T-cell (primary cell): ENCODE measurements at regions not wholly inside any gene's neighbourhood (a gene's known extent, or its start where the extent isn't known, plus 50 kb on each side); places are given as distances from the start of the nearest gene placed in this dataset.
"Not testable (repeated sequence)": the region's sequence is repeated elsewhere in the genome, so short reads cannot be mapped to it uniquely, and the experiment has no call there.

Experiments used
- ATAC-seq, 4 experiments: fragments of 200-7000 bp in 3 of 4; fragments of 150-1000 bp in 1 of 4; cut with Tn5 transposase; replicated peaks in 1 of 4; 1 replicate in 3 of 4; 2 replicates in 1 of 4; pipeline ENCODE4 v1.10.0; 2021; ENCODE audit warnings: moderate library complexity in 3 of 4, mild to moderate bottlenecking in 2 of 4, moderate number of reproducible peaks in 1 of 4
- CTCF ChIA-PET, 2 donors: fragments of 300-600 bp; sonication (Branson Sonifier 250); formaldehyde crosslinking; loops; one replicate each; lab custom pipeline; 2022; ENCODE audit warnings: antibody characterized with exemption in 2 of 2; lab: Charles Lee
- POLR2A ChIA-PET, 2 donors: fragments of 300-600 bp; sonication (Branson Sonifier 250); formaldehyde crosslinking; loops; one replicate each; lab custom pipeline; 2022; ENCODE audit warnings: antibody characterized with exemption in 2 of 2; lab: Charles Lee
- DNase-seq, 35 experiments: peaks; one replicate each; pipeline versions ENCODE4 v3.0.0 to v3.0.0-alpha.2; 2013 to 2023
- H3K27ac ChIP-seq: one replicate; pipeline ENCODE4 v1.5.1; 2013; ENCODE audit warnings: low read length
- H3K27me3 ChIP-seq, 2 experiments: replicated peaks in 1 of 2; 1 replicate in 1 of 2; 2 replicates in 1 of 2; pipeline versions ENCODE4 v1.6.1 to v1.7.0; 2013; ENCODE audit warnings: low read length in 1 of 2, mixed read lengths in 1 of 2; ENCODE audit not compliant: control insufficient read depth in 2 of 2, insufficient read depth in 2 of 2; ENCODE audit errors: extremely low read depth in 1 of 2
- H3K36me3 ChIP-seq, 2 donors: 1 replicate in 1 of 2; 2 replicates in 1 of 2; pipeline versions ENCODE4 v1.6.1 to v1.7.0; 2013; ENCODE audit warnings: low read length in 1 of 2; ENCODE audit not compliant: control insufficient read depth in 2 of 2, insufficient read depth in 1 of 2; ENCODE audit errors: extremely low read depth in 1 of 2
- H3K4me1 ChIP-seq, 2 experiments: 1 replicate in 1 of 2; 2 replicates in 1 of 2; pipeline versions ENCODE4 v1.6.1 to v1.7.0; 2013; ENCODE audit warnings: low read length in 2 of 2, mixed read lengths in 1 of 2; ENCODE audit not compliant: insufficient read depth in 2 of 2, control insufficient read depth in 1 of 2; ENCODE audit errors: extremely low read depth in 1 of 2
- H3K4me3 ChIP-seq, 2 donors: 1 replicate in 1 of 2; 2 replicates in 1 of 2; pipeline versions ENCODE4 v1.5.1 to v1.7.0; 2013; ENCODE audit warnings: mild to moderate bottlenecking in 2 of 2, low read length in 1 of 2, moderate library complexity in 1 of 2; ENCODE audit not compliant: control insufficient read depth in 1 of 2; ENCODE audit errors: extremely low read depth in 1 of 2
- H3K9me3 ChIP-seq: 2 replicates; pipeline ENCODE4 v1.7.0; 2013
- H3K27ac Mint-ChIP-seq, 2 donors: one replicate each; pipeline ENCODE4 v1.8.0; 2020 to 2021; ENCODE audit warnings: mild to moderate bottlenecking in 2 of 2, mixed read lengths in 2 of 2
- H3K27me3 Mint-ChIP-seq, 2 donors: one replicate each; pipeline ENCODE4 v1.8.0; 2021 to 2022; ENCODE audit warnings: mixed read lengths in 2 of 2
- H3K36me3 Mint-ChIP-seq: one replicate; pipeline ENCODE4 v1.8.0; 2021; ENCODE audit warnings: mixed read lengths
- H3K4me1 Mint-ChIP-seq, 3 donors: one replicate each; pipeline ENCODE4 v1.8.0; 2020 to 2022; ENCODE audit warnings: mixed read lengths in 3 of 3, mild to moderate bottlenecking in 1 of 3
- H3K4me3 Mint-ChIP-seq, 3 donors: one replicate each; pipeline ENCODE4 v1.8.0; 2020 to 2022; ENCODE audit warnings: mild to moderate bottlenecking in 3 of 3, mixed read lengths in 3 of 3, moderate library complexity in 3 of 3
- H3K9me3 Mint-ChIP-seq, 3 donors: one replicate each; pipeline ENCODE4 v1.8.0; 2020 to 2022; ENCODE audit warnings: mixed read lengths in 3 of 3
- WGBS: methylation state at CpG from one replicate; pipeline ENCODE4 v1.1.5; 2013; ENCODE audit warnings: missing lambda C conversion rate; ENCODE audit not compliant: insufficient coverage; 5-methylcytosine and 5-hydroxymethylcytosine counted together

GRCh38 chr17:70290770-70291169 lies 121.4 kb downstream of the KCNJ2 start:
- Histone ChIP-seq H3K9me3 (no peaks in the 10 kb centered on the region), H3K4me1 (no peaks in the 10 kb centered on the region), H3K4me3 (no peak overlapping the region), H3K27me3 (no peaks in the 10 kb centered on the region), H3K36me3 (no peaks in the 10 kb centered on the region), H3K27ac (no peak overlapping the region)
- no peak overlapping the region for H3K4me3 Mint-ChIP-seq
- H3K27me3 Mint-ChIP-seq, result no peaks in the 10 kb centered on the region
- H3K9me3 Mint-ChIP-seq, result peaks cover 0 to 11% (median under 1%) of the 10 kb centered on the region in 3 donors
- ATAC-seq (no peak), DNase-seq (no peak)
- CTCF ChIA-PET, result no interaction called here
- WGBS, result 75% methylated on average over 2 of the region's 2 CpGs
- no peak overlapping the region for H3K27ac Mint-ChIP-seq
- POLR2A ChIA-PET, result no interaction called here
- no peaks in the 10 kb centered on the region for H3K36me3 Mint-ChIP-seq
- H3K4me1 Mint-ChIP-seq, result no peaks in the 10 kb centered on the region

GRCh38 chr17:70292366-70292765 lies 123.0 kb downstream of the KCNJ2 start:
- Mint-ChIP-seq H3K27ac (no peak overlapping the region), H3K27me3 (no peaks in the 10 kb centered on the region), H3K9me3 (peaks cover 4 to 18% (median 4%) of the 10 kb centered on the region in 3 donors), H3K4me1 (no peaks in the 10 kb centered on the region), H3K4me3 (no peak overlapping the region), H3K36me3 (no peaks in the 10 kb centered on the region)
- DNase-seq (no peak), ATAC-seq (no peak)
- no peaks in the 10 kb centered on the region for H3K9me3 ChIP-seq
- no peaks in the 10 kb centered on the region for H3K27me3 ChIP-seq
- ChIA-PET POLR2A (no interaction called here), CTCF (no interaction called here)
- H3K4me1 ChIP-seq, result no peaks in the 10 kb centered on the region
- no peaks in the 10 kb centered on the region for H3K36me3 ChIP-seq
- no peak overlapping the region for H3K27ac ChIP-seq
- WGBS, result no CpG with 5 or more reads among the region's 1 CpG
- no peak overlapping the region for H3K4me3 ChIP-seq

- H3K4me1 ChIP-seq, H3K27me3 Mint-ChIP-seq, DNase-seq, H3K36me3 Mint-ChIP-seq, POLR2A ChIA-PET, H3K9me3 ChIP-seq, H3K4me3 Mint-ChIP-seq, H3K27ac Mint-ChIP-seq, H3K4me3 ChIP-seq, H3K4me1 Mint-ChIP-seq, H3K36me3 ChIP-seq, CTCF ChIA-PET, ATAC-seq, H3K27me3 ChIP-seq, H3K27ac ChIP-seq: not testable (repeated sequence)
- H3K9me3 Mint-ChIP-seq, result peaks cover 4 to 18% (median 4%) of the 10 kb centered on the region in 3 donors
- WGBS, result no CpG with 5 or more reads among the region's 6 CpGs
Observed at GRCh38 chr17:70293564-70294310, 124.4 kb downstream of the KCNJ2 start.

DNA sequence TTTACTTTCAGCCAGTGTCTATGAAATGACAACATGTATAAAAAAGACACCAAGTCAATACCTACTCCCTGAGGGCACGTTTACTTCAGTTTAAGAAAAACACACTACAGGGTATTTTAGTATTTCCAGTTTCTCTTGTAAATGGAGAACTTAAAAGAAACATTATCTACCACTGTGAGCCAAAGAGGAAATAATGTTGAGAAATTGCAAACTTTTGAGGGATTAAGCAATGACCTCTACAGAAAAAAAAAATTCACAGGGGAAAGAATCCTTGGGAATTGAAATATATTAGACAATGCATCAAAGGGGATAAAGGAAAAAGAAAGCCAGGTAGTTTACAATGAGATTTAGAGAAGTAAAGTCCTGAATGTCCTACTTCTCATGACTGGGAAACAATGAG lies 126.0 kb downstream of the KCNJ2 start:
- no peak for DNase-seq
- no CpG with 5 or more reads among the region's 1 CpG for WGBS
- ChIA-PET POLR2A (interaction anchor here in 1 of 2 donors (0.7 kb wide), 1 partner anchor 173 kb away, joined by 3 read pairs; no protein-coding TSS in a partner anchor), CTCF (no interaction called here)
- Mint-ChIP-seq H3K27me3 (no peaks in the 10 kb centered on the region), H3K4me3 (no peak overlapping the region), H3K27ac (no peak overlapping the region), H3K9me3 (peaks cover 4 to 24% (median 10%) of the 10 kb centered on the region in 3 donors), H3K4me1 (no peaks in the 10 kb centered on the region), H3K36me3 (no peaks in the 10 kb centered on the region)
- Histone ChIP-seq H3K27ac (no peak overlapping the region), H3K4me1 (no peaks in the 10 kb centered on the region), H3K27me3 (no peaks in the 10 kb centered on the region), H3K36me3 (no peaks in the 10 kb centered on the region), H3K9me3 (no peaks in the 10 kb centered on the region), H3K4me3 (no peak overlapping the region)
- no peak for ATAC-seq

GRCh38 chr17:70295731-70296130 lies 126.4 kb downstream of the KCNJ2 start:
- no peak overlapping the region for H3K4me3 Mint-ChIP-seq
- no peaks in the 10 kb centered on the region for H3K4me1 ChIP-seq
- H3K27ac Mint-ChIP-seq, result no peak overlapping the region
- no CpG with 5 or more reads among the region's 1 CpG for WGBS
- CTCF ChIA-PET, result no interaction called here
- no peaks in the 10 kb centered on the region for H3K36me3 Mint-ChIP-seq
- H3K9me3 ChIP-seq, result no peaks in the 10 kb centered on the region
- POLR2A ChIA-PET, result no interaction called here
- no peak overlapping the region for H3K4me3 ChIP-seq
- DNase-seq, result no peak
- no peaks in the 10 kb centered on the region for H3K27me3 ChIP-seq
- H3K27ac ChIP-seq, result no peak overlapping the region
- no peaks in the 10 kb centered on the region for H3K4me1 Mint-ChIP-seq
- ATAC-seq, result no peak
- no peaks in the 10 kb centered on the region for H3K36me3 ChIP-seq
- H3K9me3 Mint-ChIP-seq, result peaks cover 4 to 24% (median 10%) of the 10 kb centered on the region in 3 donors
- no peaks in the 10 kb centered on the region for H3K27me3 Mint-ChIP-seq

GRCh38 chr17:70296456-70296855 lies 127.1 kb downstream of the KCNJ2 start:
- CTCF ChIA-PET, result no interaction called here
- no CpG with 5 or more reads among the region's 2 CpGs for WGBS

More at GRCh38 chr17:70296456-70296855, 127.1 kb downstream of the KCNJ2 start:
- H3K4me3 ChIP-seq, result no peak overlapping the region
- no peaks in the 10 kb centered on the region for H3K9me3 ChIP-seq
- no peak overlapping the region for H3K27ac ChIP-seq
- DNase-seq (no peak), ATAC-seq (no peak)
- peaks cover 4 to 24% (median 10%) of the 10 kb centered on the region in 3 donors for H3K9me3 Mint-ChIP-seq
- H3K4me1 Mint-ChIP-seq, result no peaks in the 10 kb centered on the region
- H3K4me1 ChIP-seq, result no peaks in the 10 kb centered on the region
- H3K27ac Mint-ChIP-seq, result no peak overlapping the region
- POLR2A ChIA-PET, result no interaction called here
- no peaks in the 10 kb centered on the region for H3K36me3 Mint-ChIP-seq
- no peaks in the 10 kb centered on the region for H3K36me3 ChIP-seq
- no peak overlapping the region for H3K4me3 Mint-ChIP-seq
- no peaks in the 10 kb centered on the region for H3K27me3 ChIP-seq
- H3K27me3 Mint-ChIP-seq, result no peaks in the 10 kb centered on the region
